ENCODE measurements at regions not wholly inside any gene's neighbourhood (a gene's known extent, or its start where the extent isn't known, plus 50 kb on each side); places are given as distances from the start of the nearest gene placed in this dataset.
"Not testable (repeated sequence)": the region's sequence is repeated elsewhere in the genome, so short reads cannot be mapped to it uniquely, and the experiment has no call there.

DNA sequence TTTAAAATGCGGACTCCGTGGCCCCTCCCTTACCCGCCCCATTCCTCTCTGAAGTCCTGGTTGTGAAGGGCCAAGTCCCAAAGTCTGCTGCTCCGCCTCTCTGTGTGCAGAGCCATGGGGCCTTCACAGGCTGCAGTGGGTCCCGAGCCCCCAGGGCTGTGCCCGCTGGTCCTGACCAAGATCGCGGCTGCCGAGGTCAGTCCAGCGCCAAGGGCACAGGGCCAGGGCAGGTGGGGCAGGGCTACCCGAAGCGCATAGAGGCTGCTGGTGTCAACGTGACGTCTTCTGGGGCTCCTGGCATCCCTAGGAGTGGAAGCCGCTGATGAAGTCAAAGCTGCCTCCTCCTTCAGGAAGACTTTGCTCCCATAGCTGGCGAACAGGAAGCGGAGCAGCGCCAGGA, 858.8 kb downstream of the TUBA3C start:
- DNase-seq (ENCODE audit: low read depth in 2 of 3, low spot score in 2 of 3) = not testable (repeated sequence)

DNA sequence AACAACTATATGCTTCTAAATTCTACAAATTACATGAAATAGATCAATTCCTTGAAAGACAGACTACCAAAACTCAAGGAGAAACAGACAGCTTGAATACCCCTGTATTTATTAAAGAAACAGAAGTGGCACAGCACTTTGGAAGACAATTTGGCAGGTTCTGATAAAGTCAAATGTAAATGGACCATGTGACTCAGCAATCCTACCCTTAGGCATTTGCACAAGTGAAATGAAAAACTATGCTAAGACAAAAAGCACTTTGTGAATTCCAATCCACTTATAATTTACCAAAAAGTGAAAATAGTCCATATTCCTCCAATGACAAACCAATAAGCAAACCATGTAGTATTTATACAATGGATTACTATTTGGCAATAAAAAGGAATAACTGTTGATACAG, 862.0 kb downstream of the TUBA3C start:
- not testable (repeated sequence) for DNase-seq (ENCODE audit: low read depth in 2 of 3, low spot score in 2 of 3)

DNA sequence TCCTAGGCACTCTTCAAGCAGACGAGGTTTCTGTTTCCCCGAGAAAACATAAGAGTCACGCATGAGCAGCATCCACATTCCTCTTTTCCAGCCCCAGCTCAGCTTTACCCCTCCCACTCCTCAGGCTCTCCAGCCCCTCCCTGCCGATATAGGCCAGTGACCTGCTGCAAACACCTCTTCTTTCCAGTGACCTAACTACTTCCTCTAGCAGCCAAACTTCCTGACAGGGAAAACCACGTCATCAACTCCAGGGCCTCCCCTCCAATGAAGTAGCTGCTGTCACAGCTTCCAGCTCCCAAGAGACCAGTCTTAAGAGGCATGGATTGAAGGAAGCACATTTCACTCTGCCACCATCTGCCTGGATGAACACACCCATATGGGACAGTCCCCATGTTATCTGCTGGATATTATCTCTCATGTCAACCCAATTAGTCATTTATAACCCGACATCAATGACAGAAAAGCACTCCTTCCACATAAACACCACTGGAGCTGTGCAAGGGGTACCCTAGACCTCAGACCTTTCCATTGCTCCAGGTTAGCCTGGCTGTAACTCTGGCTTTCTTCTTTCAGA, 878.3 kb downstream of the TUBA3C start:
- not testable (repeated sequence) for DNase-seq (ENCODE audit: low read depth in 2 of 3, low spot score in 2 of 3)

DNA sequence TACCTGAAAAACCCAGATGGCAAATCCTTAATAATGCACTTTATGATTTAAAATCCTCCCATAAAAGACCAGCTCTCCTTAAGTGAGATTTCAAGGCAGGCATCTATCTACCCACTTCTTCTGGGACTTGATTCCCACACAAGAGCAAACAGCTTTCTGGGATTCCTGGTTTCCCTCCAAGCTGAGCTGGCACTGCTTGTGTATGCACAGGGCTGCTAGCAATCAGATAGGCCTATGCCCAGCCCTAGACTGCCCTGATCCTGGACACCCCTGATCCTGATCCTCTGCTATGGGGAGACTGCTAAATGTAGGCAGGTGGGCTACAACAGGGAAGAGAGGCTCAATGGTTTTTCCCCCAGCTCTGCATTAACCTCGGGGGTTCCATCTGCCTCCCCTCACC, 880.7 kb downstream of the TUBA3C start:
- DNase-seq (ENCODE audit: low read depth in 2 of 3, low spot score in 2 of 3) = not testable (repeated sequence)

DNA sequence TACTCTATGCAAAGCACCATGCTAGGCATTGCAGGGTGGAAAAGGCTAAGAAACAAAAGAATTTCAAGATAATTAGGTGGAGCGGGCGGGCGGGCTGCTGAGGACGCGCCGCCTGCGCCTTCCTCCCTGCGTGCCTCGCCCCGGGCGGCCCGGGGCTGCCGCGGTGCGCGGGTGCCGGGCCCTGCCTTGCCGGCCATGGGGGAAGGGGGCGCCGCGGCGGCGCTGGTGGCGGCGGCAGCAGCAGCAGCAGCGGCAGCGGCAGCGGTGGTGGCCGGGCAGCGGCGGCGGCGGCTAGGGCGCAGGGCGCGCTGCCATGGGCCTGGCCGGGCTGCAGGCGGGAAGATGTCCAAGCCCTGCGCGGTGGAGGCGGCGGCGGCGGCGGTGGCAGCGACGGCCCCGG, 884.3 kb downstream of the TUBA3C start:
- DNase-seq (ENCODE audit: low read depth in 2 of 3, low spot score in 2 of 3) = not testable (repeated sequence)

DNA sequence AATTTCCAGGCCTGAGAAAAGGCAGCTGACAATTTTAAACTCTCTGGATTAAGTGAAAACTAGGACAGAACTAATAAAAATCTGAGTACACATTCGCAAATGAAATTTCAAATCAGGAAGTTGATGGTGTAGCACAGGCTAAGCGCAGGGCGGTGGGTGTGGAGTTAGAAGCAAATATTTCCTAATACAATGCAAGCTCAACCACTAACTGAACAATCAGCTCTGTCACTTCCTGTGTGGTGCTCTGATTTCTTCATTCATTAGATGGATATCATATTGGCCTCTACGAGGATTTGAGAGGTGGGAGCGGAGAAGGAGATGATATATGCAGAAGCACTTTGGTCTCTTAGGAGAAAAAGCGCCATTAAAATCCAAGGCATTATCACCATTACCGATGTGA, 885.0 kb downstream of the TUBA3C start:
- not testable (repeated sequence) for DNase-seq (ENCODE audit: low read depth in 2 of 3, low spot score in 2 of 3)

DNA sequence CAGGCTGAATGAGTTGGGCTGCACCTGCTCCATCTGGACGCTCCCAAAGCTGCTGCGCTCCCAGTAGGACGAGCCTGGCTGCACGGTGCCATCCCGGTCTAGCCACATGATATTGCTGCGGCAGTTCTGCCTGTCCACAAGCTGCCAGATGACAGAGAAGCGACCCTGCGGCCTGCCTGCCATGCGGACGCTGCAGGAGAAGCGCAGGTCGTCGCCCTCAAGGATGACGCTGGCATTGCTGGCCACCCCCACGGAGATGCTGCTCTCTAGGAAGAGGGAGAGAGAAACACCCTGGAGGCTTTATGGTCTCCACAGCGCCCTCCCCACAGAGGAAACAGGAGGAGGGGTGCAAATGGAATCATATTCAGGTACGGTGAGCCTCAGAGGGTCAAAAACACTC, 887.3 kb downstream of the TUBA3C start:
- DNase-seq (ENCODE audit: low read depth in 2 of 3, low spot score in 2 of 3) = not testable (repeated sequence)

DNA sequence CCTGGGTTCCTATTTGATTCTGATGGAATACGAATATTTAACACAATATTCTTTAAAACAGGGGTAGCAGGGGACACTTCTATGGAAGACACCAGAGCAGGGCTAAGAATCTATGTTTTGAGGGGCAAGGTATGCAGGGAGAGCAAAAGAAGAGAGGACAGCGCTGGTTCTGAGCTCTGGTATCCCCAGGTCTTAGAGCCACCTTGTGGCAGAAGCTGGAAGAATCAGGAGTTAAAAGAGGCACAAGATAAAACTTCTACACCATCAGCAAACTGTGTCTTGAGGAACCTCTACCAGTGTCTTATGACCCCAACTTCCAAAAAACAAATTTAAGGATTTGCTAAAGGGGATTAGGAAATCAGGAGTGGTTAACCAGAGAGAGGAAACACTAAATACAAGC, 894.8 kb downstream of the TUBA3C start:
- not testable (repeated sequence) for DNase-seq (ENCODE audit: low read depth in 2 of 3, low spot score in 2 of 3)

DNA sequence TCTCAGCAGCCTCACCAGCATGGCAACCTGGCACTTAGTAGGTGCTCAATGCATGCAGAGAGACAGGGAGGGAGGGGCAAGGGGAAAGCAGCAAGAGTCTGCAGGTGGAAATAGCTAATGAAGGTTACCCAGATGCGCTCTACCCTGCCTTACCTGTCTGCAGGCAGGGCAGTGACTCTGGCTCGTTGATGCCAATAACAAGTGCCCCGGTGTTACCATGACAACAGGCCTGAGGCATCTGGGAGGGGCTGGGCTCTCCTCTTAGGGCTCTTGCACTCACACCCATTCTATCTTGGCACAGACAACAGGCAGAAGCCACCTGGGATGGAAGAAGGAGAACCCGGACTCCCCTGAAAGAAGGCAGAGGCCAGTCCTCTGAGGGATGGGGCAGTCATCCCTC, 896.0 kb downstream of the TUBA3C start:
- not testable (repeated sequence) for DNase-seq (ENCODE audit: low read depth in 2 of 3, low spot score in 2 of 3)

DNA sequence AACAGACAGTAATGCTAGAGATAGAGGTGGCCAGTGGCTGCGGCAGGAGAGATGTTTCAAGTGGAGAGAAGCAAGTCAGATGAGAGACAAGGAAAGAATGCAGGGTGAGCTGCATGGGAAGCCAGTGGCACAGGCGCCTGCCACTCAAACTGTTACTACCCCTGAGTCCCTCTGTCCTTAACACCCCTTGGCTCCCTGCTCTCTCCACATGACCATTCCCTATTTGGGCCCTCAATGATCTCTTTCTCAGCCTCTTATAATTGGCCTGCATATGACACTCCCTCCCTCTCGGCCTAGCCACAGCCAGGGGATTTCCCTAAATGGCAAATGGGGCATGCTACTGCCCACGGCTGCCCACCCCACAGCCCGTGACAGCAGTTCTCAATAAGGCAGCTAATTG, 897.6 kb downstream of the TUBA3C start:
- not testable (repeated sequence) for DNase-seq (ENCODE audit: low read depth in 2 of 3, low spot score in 2 of 3)

DNA sequence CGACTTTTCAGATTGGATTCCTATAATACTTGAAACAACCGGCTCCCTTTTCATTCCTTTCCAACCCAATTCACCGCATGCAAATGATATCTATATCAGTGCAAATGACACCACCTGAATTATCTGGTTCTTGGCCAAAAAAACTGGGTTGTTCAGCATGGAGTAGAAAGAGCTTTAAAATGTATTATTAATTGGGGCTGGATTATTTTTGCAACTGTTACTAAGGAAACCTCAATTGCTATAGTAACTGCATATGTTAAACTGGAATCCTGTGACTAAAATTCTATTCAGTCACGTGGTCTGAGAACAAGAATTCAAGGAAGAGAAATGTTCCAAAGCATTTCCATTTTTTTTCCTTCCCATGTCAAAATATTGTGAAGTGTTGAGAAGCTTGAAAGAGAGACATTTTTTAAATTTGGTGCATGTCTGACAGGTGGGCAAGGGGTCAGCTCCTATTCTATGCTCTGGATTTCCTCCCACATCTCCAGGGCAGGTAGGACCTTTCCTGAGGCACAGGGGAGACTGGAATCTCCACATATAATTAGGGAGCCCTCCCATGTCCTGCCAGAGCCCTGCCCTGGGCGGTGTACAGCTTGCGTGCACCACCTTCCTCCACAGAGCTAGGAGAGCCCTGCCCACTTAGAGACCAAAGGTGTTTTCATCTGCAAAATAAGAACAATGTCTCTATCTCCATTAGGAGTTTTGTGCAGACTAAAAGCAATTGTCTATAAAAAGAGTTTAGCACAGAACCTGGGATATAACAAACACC, 899.6 kb downstream of the TUBA3C start:
- DNase-seq (ENCODE audit: low read depth in 2 of 3, low spot score in 2 of 3) = not testable (repeated sequence)

DNA sequence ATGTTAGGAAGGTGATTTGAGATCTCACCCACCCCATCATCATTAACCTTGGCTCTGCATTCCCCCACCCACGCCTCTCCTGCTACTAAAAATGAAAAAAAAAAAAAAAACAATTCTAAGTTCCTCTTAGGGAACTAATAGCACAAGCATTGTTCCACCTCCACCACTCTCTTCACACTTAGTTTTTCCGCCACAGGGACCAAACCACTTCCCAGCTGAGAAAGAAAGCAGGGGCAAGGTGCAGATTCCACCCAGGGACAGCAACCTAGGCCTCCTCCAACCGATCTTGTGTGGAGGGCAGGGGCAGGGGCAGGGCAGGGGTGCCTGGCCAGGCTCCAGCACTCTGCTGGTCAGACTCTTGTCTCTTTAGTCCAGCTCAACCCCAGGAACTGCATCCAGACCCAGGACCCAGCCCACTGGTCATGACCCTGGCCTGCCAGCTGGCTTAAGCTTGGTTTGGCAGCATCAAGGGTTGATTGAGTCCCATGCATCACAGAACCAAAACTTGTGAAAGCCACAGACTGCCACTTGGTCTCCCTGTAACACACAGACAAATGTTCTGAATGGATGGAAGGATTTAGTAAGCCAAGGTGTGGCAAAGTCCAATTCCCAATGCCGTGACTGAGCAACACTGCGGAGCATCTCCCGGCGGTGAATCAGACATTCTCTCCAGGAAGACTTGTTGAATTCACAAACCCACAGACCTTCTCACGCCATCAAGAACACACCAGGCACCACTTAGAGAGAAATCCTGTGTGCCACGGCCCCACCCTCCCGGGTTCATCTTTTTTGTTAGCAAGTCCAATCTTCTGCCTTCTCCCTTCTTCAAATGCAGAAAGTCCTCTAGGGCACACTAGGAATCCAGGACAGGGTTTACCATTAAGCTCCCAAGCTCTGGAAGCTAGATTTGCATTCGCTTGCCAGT, 900.5 kb downstream of the TUBA3C start:
- DNase-seq (ENCODE audit: low read depth in 2 of 3, low spot score in 2 of 3) = not testable (repeated sequence)

DNA sequence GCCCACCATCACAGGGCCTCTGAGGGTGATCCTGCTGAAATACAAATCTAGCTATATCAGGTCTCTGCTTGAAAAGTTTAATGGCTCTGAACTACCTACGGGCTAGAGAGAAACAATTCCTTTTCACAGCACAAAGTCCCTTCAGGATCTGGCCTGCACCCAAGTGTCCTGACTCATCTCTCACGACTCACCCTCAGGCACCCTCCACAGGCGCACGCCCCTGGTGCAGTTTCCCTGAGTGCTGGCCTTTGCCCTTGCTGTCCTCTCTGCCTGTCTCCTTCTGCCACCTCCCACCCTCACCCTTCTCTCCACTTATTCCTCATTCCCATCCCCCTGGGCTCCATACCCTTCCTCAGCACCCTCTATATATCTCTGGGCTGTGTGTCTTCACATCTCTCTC, 901.7 kb downstream of the TUBA3C start:
- not testable (repeated sequence) for DNase-seq (ENCODE audit: low read depth in 2 of 3, low spot score in 2 of 3)

DNA sequence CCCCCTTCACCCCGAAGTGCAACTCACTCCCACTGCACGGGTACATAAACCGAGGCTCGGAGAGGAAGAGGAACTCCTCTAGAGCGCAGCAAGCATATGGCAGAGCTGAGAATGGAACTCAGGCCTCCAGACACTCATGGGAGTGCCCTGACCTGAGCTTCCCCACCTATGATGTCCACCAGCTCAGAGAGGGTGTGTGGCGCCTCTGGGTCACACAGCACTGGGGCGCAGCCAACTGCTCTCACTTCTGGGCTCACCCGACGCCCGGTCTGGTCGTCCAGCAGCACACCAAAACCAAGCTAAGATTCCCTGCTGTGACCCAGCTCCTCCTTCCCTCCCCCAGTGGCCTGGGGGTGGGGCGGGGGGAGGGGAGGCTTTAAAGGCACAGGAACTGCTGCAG, 904.3 kb downstream of the TUBA3C start:
- DNase-seq (ENCODE audit: low read depth in 2 of 3, low spot score in 2 of 3) = not testable (repeated sequence)

DNA sequence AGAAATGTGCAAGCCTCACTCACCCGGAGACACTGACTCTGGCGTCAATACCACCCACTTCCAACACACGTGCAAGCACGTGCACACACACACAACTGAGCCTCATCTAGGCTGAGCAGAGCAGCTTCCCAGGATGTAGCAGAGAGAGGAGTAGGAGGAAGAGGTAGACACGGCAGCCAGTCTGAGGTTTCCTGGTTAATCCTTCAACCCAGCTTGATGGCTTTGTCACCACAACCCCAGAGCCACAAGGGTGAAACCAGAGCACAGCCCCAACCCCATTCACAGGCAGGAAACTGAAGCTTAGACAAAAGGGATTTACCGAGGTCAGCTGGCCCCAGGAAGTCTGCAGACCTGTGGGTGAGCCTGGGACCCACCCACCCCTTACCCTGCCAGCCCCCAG, 905.3 kb downstream of the TUBA3C start:
- not testable (repeated sequence) for DNase-seq (ENCODE audit: low read depth in 2 of 3, low spot score in 2 of 3)

DNA sequence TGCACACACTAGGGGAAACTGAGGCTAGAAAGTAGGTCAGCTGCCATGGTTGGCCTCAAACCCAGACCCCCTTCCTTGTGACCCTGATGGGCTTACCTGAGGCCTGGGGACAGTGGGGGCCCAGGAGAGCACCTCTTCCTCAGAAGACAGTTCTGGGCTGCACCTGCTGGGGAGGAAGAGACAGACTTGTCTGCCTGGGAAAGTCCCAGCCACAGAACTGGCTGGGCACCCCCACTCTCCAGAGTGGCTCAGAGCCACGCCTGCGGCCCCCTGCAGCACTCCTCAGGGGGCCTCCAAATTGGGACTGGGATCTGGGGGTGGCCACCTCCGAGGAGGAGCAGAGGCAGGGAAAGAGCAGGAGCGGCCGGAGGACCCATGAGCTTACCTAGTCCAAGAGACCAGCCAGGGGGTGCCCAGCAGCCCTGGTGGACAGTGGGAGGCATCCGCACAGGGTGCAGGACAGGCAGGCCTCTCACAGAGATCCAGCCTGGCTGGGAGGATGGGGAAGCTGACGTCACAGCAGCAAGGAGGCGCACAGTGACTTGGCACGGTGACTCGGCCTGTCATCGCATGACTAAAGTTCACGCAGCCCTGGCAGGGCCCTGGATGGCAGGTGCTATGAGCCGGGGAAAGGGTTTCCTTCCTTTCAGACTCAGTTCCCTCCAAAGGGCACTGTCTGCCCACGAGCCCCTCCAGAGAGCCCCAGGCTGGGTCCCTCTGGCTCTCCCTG, 907.7 kb downstream of the TUBA3C start:
- DNase-seq (ENCODE audit: low read depth in 2 of 3, low spot score in 2 of 3) = not testable (repeated sequence)

DNA sequence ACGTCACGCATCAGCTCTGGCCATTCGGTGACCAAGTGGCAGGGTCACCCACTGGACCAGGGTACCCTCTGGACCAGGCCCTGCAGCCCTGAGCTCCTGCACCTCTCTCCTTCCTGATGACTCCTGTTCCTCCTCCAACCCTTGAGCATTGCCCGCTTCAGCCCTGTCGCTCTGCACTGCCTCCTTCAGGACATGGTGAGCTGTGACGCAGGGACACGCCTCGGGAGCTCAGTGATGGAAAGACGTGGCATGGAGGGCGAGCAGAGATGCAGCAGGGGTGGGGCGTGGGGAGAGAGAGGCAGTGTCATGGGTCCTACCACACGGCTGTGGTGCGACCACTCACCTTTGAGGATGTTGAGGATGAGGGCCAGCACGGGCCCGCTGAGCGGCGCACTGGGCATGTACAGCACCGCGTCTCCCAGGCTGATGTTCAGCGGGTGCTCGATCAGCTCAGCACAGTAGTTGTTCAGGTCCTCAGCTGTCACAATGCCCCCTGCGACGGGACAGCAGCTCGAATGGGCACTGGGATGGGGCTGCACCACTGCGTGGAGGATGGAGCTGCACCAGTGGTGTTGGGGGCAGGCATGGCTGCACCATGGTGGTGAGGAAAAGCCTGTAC, 922.7 kb downstream of the TUBA3C start:
- DNase-seq (ENCODE audit: low read depth in 2 of 3, low spot score in 2 of 3) = not testable (repeated sequence)

DNA sequence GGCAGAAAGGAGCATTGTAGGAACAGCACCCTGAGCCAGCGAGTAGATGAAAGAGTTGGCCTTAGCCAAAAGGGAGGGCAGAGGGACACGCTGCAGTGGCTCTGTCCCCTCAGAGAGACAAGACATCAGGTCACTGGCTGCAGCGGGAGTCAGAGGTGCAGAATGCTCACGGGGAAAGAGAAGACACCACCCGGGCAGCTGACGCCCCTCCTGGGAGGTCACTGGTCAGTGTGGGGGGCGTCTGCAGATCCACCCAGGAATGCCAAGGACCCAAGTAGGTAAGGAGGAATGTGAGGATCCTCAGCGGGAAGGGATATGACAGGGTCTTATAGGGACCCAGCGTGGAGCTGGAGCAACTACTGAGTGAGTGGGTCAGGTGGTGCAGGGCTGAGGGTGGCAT, 923.9 kb downstream of the TUBA3C start:
- DNase-seq (ENCODE audit: low read depth in 2 of 3, low spot score in 2 of 3) = not testable (repeated sequence)

DNA sequence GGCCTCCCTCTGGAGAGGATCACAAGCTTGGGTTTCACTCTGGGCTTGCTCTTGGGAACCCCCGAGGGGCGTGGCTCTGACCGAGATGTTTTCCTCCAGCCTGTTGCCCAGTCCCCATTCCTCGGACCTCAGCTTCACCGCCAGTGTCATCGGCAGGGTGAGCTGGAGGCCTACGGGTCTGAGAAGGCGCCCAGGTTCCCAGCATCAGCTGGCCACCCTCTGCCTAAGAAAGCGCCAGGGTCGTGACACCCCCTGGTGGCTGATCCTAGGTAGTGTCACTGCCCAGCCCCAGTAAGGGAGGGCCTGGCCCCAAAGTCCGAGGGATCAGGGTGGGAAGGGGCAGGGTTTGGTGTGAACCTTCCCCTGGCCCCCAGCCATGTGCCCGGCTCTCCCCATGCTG, 928.8 kb downstream of the TUBA3C start:
- DNase-seq (ENCODE audit: low read depth in 2 of 3, low spot score in 2 of 3) = not testable (repeated sequence)
